IPS DF 6.9 (cell line): ENCODE measurements at regions not wholly inside any gene's neighbourhood (a gene's known extent, or its start where the extent isn't known, plus 50 kb on each side); places are given as distances from the start of the nearest gene placed in this dataset.
A peak's percentile ranks its signal among the peaks of the same experiment; 100 is the strongest.

Experiments
- DNase-seq: peaks from one replicate; pipeline ENCODE4 v3.0.0-alpha.2; 2013; ENCODE audit warnings: low read depth, low spot score
- H3K27ac ChIP-seq: one replicate; pipeline ENCODE4 v1.5.1; 2013; ENCODE audit warnings: low read length, control low read depth
- H3K27me3 ChIP-seq: 2 replicates; pipeline ENCODE4 v1.6.1; 2013; ENCODE audit warnings: mild to moderate bottlenecking, low read length; ENCODE audit not compliant: control insufficient read depth, insufficient read depth
- H3K36me3 ChIP-seq: 2 replicates; pipeline ENCODE4 v1.6.1; 2013; ENCODE audit warnings: low read length; ENCODE audit not compliant: control insufficient read depth, insufficient read depth
- H3K4me1 ChIP-seq: 2 replicates; pipeline ENCODE4 v1.6.1; 2013; ENCODE audit warnings: low read length; ENCODE audit not compliant: control insufficient read depth, insufficient read depth
- H3K4me3 ChIP-seq: 2 replicates; pipeline ENCODE4 v1.5.1; 2013; ENCODE audit warnings: mild to moderate bottlenecking, low read length
- H3K9me3 ChIP-seq: 2 replicates; pipeline ENCODE4 v1.6.1; 2013; ENCODE audit warnings: low read length, inconsistent platforms; ENCODE audit not compliant: control insufficient read depth, insufficient read depth
- WGBS: extraction: QIAGEN DNeasy Blood & Tissue Kit; methylation state at CpG from one replicate; pipeline ENCODE4 v1.1.7; 2013; ENCODE audit warnings: mixed read lengths, missing lambda C conversion rate; ENCODE audit not compliant: insufficient read length, insufficient coverage; 5-methylcytosine and 5-hydroxymethylcytosine counted together

GRCh38 chr6:41462033-41462432 is 84.1 kb upstream of the FOXP4 start:
- WGBS: no CpG with 5 or more reads among the region's 4 CpGs
- H3K27me3 ChIP-seq: peaks cover 5% of the 10 kb centered on the region; the same call in 1 of the 2 replicates

GRCh38 chr6:41463062-41463930 is 82.9 kb upstream of the FOXP4 start:
- Histone ChIP-seq H3K4me1 (peaks cover 7% of the 10 kb centered on the region), H3K4me3 (no peak overlapping the region), H3K36me3 (no peaks in the 10 kb centered on the region), H3K27ac (no peak overlapping the region), H3K27me3 (peaks cover 5% of the 10 kb centered on the region; the same call in 1 of the 2 replicates), H3K9me3 (no peaks in the 10 kb centered on the region)
- DNase-seq: no peak
- no CpG with 5 or more reads among the region's 13 CpGs for WGBS

More at GRCh38 chr6:41462033-41462432, 84.1 kb upstream of the FOXP4 start:
- Histone ChIP-seq H3K9me3 (no peaks in the 10 kb centered on the region), H3K27ac (no peak overlapping the region), H3K36me3 (no peaks in the 10 kb centered on the region), H3K4me3 (no peak overlapping the region), H3K4me1 (peaks cover 7% of the 10 kb centered on the region)
- DNase-seq: no peak

- Histone ChIP-seq H3K36me3 (no peaks in the 10 kb centered on the region), H3K9me3 (no peaks in the 10 kb centered on the region), H3K27ac (no peak overlapping the region), H3K4me1 (peaks cover 7% of the 10 kb centered on the region), H3K4me3 (no peak overlapping the region), H3K27me3 (peaks cover 9% of the 10 kb centered on the region; the same call in 1 of the 2 replicates)
- no peak for DNase-seq
- WGBS: no CpG with 5 or more reads among the region's 3 CpGs
These were observed 82.2 kb upstream of the FOXP4 start for GRCh38 chr6:41464019-41464418.

- Histone ChIP-seq H3K27me3 (peaks cover 11% of the 10 kb centered on the region; the same call in 1 of the 2 replicates), H3K4me3 (no peak overlapping the region), H3K4me1 (peaks cover 7% of the 10 kb centered on the region), H3K27ac (no peak overlapping the region), H3K9me3 (no peaks in the 10 kb centered on the region), H3K36me3 (no peaks in the 10 kb centered on the region)
- no peak for DNase-seq
- no CpG with 5 or more reads among the region's 7 CpGs for WGBS
These were observed 81.7 kb upstream of the FOXP4 start for GRCh38 chr6:41464481-41464880.

- WGBS: no CpG with 5 or more reads among the region's 2 CpGs
- Histone ChIP-seq H3K4me1 (peaks cover 11% of the 10 kb centered on the region), H3K27ac (no peak overlapping the region), H3K4me3 (no peak overlapping the region), H3K9me3 (no peaks in the 10 kb centered on the region), H3K27me3 (peaks cover 22% of the 10 kb centered on the region), H3K36me3 (no peaks in the 10 kb centered on the region)
- no peak for DNase-seq
These were observed 79.7 kb upstream of the FOXP4 start for GRCh38 chr6:41466437-41466990.

GRCh38 chr6:41467061-41467460 is 79.1 kb upstream of the FOXP4 start:
- no peak for DNase-seq
- Histone ChIP-seq H3K27ac (no peak overlapping the region), H3K9me3 (no peaks in the 10 kb centered on the region), H3K36me3 (no peaks in the 10 kb centered on the region), H3K4me1 (peaks cover 13% of the 10 kb centered on the region), H3K4me3 (no peak overlapping the region), H3K27me3 (peaks cover 20% of the 10 kb centered on the region)
- no CpG with 5 or more reads among the region's 10 CpGs for WGBS

- Histone ChIP-seq H3K27me3 (peaks cover 23% of the 10 kb centered on the region), H3K27ac (no peak overlapping the region), H3K4me3 (no peak overlapping the region), H3K4me1 (peaks cover 14% of the 10 kb centered on the region), H3K36me3 (no peaks in the 10 kb centered on the region), H3K9me3 (no peaks in the 10 kb centered on the region)
- no peak for DNase-seq
- WGBS: no CpG with 5 or more reads among the region's 16 CpGs
These were observed 78.4 kb upstream of the FOXP4 start for GRCh38 chr6:41467627-41468404.

- peaks cover 11% of the 10 kb centered on the region for H3K4me1 ChIP-seq
- no peaks in the 10 kb centered on the region for H3K36me3 ChIP-seq
- H3K27me3 ChIP-seq: peaks cover 23% of the 10 kb centered on the region
- no peak overlapping the region for H3K27ac ChIP-seq
- WGBS: no CpG with 5 or more reads among the region's 20 CpGs
- H3K9me3 ChIP-seq: no peaks in the 10 kb centered on the region
- H3K4me3 ChIP-seq: peak overlapping the region; percentile 30; the same call in 1 of the 2 replicates
- DNase-seq: no peak
These were observed 76.8 kb upstream of the FOXP4 start for GRCh38 chr6:41469156-41470028.

GRCh38 chr6:41470029-41470330 is 76.2 kb upstream of the FOXP4 start:
- Histone ChIP-seq H3K36me3 (no peaks in the 10 kb centered on the region), H3K4me1 (peaks cover 11% of the 10 kb centered on the region), H3K4me3 (peak overlapping the region; percentile 30; the same call in 1 of the 2 replicates), H3K27ac (no peak overlapping the region), H3K27me3 (peaks cover 23% of the 10 kb centered on the region), H3K9me3 (no peaks in the 10 kb centered on the region)
- DNase-seq: no peak
- WGBS: no CpG with 5 or more reads among the region's 23 CpGs
